ENCODE measurements at regions not wholly inside any gene's neighbourhood (a gene's known extent, or its start where the extent isn't known, plus 50 kb on each side); places are given as distances from the start of the nearest gene placed in this dataset.

DNA sequence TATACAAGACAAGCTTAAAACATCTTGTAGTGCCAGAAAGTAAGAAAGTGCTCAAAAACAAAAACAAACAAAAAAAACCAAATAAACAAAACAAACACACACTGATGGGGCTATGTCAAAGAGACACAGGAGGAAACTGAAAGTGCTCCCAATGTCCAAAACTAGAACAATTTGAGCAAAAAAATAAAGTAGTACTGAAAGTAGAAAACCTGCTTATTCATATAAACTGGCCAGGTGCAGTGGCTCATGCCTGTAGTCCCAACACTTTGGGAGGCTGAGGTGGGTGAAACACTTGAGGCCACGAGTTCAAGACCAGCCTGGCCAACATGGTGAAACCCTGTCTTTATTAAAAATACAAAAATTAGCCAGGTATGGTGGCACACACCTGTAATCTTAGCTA, 129.9 kb downstream of the GLUL start:
- no peaks in the 10 kb centered on the region for H3K4me1 ChIP-seq (ENCODE audit: insufficient read depth, low read length)
- H3K36me3 Mint-ChIP-seq (ENCODE audit: insufficient read depth in 1 of 3, low read depth in 3 of 3) = no peaks in the 10 kb centered on the region

More for the DNA sequence above, 129.9 kb downstream of the GLUL start:
- no peaks in the 10 kb centered on the region; the same call in none of the 2 replicates for H3K27me3 Mint-ChIP-seq (ENCODE audit: low read depth)
- Histone ChIP-seq H2BK20ac (ENCODE audit: low read depth, low read length, poor library complexity, severe bottlenecking) (no peak overlapping the region), H3K27ac (ENCODE audit: insufficient read length, low read depth, low read length) (no peak overlapping the region), H3K56ac (ENCODE audit: insufficient read length, low read depth, low read length) (no peak overlapping the region), H4K5ac (ENCODE audit: insufficient read length, low read depth, low read length) (no peak overlapping the region), H2BK120ac (ENCODE audit: low read depth, low read length, poor library complexity, severe bottlenecking) (no peak overlapping the region), H3K4me2 (ENCODE audit: insufficient read depth, insufficient read length, low read length) (no peak overlapping the region), H2BK15ac (ENCODE audit: low read depth, low read length) (no peak overlapping the region), H3K79me2 (ENCODE audit: insufficient read depth, low read length) (no peaks in the 10 kb centered on the region), H2BK12ac (ENCODE audit: insufficient read length, low read depth, low read length) (no peak overlapping the region), H4K20me1 (ENCODE audit: control insufficient read depth, insufficient read depth, insufficient read length) (no peaks in the 10 kb centered on the region), H3T11ph (ENCODE audit: low read length) (no peak overlapping the region), H3K23me2 (ENCODE audit: insufficient read length, low read depth, low read length, poor library complexity, severe bottlenecking) (no peaks in the 10 kb centered on the region), H3K23ac (ENCODE audit: insufficient read length, low read depth, low read length) (no peak overlapping the region), H3K18ac (ENCODE audit: insufficient read length, low read depth, low read length) (no peak overlapping the region), H3K4ac (ENCODE audit: low read depth, low read length) (no peak overlapping the region), H3K14ac (ENCODE audit: insufficient read depth, low read length) (no peak overlapping the region), H3K79me1 (ENCODE audit: insufficient read depth, low read depth, low read length, poor library complexity, severe bottlenecking) (no peaks in the 10 kb centered on the region), H3K27me3 (ENCODE audit: insufficient read depth, low read length) (no peaks in the 10 kb centered on the region), H2BK5ac (ENCODE audit: insufficient read length, low read length) (no peak overlapping the region), H2AK5ac (ENCODE audit: insufficient read length, low read length) (no peak overlapping the region), H4K8ac (replicated peaks; ENCODE audit: insufficient read length, low read depth, low read length) (no peak overlapping the region), H4K91ac (ENCODE audit: insufficient read length, low read depth, low read length) (no peak overlapping the region), H2AFZ (ENCODE audit: low read length) (no peak overlapping the region), H3K9ac (ENCODE audit: extremely low read depth, insufficient read length, low read length) (no peak overlapping the region), H3K9me3 (ENCODE audit: control insufficient read depth, low read depth, low read length) (no peaks in the 10 kb centered on the region)
- DNase-seq = no peak
- no peak overlapping the region for H3K27ac Mint-ChIP-seq
- H3K9me3 Mint-ChIP-seq = no peaks in the 10 kb centered on the region
- H3K4me3 Mint-ChIP-seq = no peak overlapping the region
- TF ChIP-seq, protein P1, sequence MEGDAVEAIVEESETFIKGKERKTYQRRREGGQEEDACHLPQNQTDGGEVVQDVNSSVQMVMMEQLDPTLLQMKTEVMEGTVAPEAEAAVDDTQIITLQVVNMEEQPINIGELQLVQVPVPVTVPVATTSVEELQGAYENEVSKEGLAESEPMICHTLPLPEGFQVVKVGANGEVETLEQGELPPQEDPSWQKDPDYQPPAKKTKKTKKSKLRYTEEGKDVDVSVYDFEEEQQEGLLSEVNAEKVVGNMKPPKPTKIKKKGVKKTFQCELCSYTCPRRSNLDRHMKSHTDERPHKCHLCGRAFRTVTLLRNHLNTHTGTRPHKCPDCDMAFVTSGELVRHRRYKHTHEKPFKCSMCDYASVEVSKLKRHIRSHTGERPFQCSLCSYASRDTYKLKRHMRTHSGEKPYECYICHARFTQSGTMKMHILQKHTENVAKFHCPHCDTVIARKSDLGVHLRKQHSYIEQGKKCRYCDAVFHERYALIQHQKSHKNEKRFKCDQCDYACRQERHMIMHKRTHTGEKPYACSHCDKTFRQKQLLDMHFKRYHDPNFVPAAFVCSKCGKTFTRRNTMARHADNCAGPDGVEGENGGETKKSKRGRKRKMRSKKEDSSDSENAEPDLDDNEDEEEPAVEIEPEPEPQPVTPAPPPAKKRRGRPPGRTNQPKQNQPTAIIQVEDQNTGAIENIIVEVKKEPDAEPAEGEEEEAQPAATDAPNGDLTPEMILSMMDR (conservative IDR thresholded peaks at IDR 0.05) = no peak
- no CpG with 5 or more reads among the region's 1 CpG for WGBS (ENCODE audit: extremely low coverage, insufficient read length, low lambda C conversion rate)
- H3K4me1 Mint-ChIP-seq = no peaks in the 10 kb centered on the region

Data from H9 (cell line).